Immature natural killer cell (primary cell): ENCODE measurements at regions not wholly inside any gene's neighbourhood (a gene's known extent, or its start where the extent isn't known, plus 50 kb on each side); places are given as distances from the start of the nearest gene placed in this dataset.

Experiments
- DNase-seq, 3 donors: peaks; one replicate each; pipeline ENCODE4 v3.0.0; 2022; ENCODE audit warnings: mixed read lengths in 1 of 3
- H3K27ac Mint-ChIP-seq, 6 donors: one replicate each; pipeline ENCODE4 v1.8.0; 2020; ENCODE audit warnings: mixed read lengths in 6 of 6, mild to moderate bottlenecking in 5 of 6, inconsistent platforms in 4 of 6, moderate library complexity in 3 of 6
- H3K27me3 Mint-ChIP-seq, 3 donors: one replicate each; pipeline ENCODE4 v1.8.0; 2020 to 2021; ENCODE audit warnings: low read depth in 3 of 3, mild to moderate bottlenecking in 3 of 3, mixed read lengths in 3 of 3, moderate library complexity in 3 of 3, inconsistent platforms in 1 of 3
- H3K36me3 Mint-ChIP-seq, 3 donors: one replicate each; pipeline ENCODE4 v1.8.0; 2020; ENCODE audit warnings: mixed read lengths in 3 of 3, inconsistent platforms in 2 of 3, mild to moderate bottlenecking in 2 of 3
- H3K4me1 Mint-ChIP-seq, 2 donors: one replicate each; pipeline ENCODE4 v1.8.0; 2020; ENCODE audit warnings: inconsistent platforms in 2 of 2, mild to moderate bottlenecking in 2 of 2, mixed read lengths in 2 of 2, moderate library complexity in 1 of 2
- H3K4me3 Mint-ChIP-seq, 5 donors: one replicate each; pipeline ENCODE4 v1.8.0; 2020; ENCODE audit warnings: mild to moderate bottlenecking in 5 of 5, mixed read lengths in 5 of 5, inconsistent platforms in 3 of 5, moderate library complexity in 3 of 5
- H3K9me3 Mint-ChIP-seq, 6 donors: one replicate each; pipeline ENCODE4 v1.8.0; 2020; ENCODE audit warnings: mild to moderate bottlenecking in 6 of 6, mixed read lengths in 6 of 6, inconsistent platforms in 4 of 6, moderate library complexity in 3 of 6

DNA sequence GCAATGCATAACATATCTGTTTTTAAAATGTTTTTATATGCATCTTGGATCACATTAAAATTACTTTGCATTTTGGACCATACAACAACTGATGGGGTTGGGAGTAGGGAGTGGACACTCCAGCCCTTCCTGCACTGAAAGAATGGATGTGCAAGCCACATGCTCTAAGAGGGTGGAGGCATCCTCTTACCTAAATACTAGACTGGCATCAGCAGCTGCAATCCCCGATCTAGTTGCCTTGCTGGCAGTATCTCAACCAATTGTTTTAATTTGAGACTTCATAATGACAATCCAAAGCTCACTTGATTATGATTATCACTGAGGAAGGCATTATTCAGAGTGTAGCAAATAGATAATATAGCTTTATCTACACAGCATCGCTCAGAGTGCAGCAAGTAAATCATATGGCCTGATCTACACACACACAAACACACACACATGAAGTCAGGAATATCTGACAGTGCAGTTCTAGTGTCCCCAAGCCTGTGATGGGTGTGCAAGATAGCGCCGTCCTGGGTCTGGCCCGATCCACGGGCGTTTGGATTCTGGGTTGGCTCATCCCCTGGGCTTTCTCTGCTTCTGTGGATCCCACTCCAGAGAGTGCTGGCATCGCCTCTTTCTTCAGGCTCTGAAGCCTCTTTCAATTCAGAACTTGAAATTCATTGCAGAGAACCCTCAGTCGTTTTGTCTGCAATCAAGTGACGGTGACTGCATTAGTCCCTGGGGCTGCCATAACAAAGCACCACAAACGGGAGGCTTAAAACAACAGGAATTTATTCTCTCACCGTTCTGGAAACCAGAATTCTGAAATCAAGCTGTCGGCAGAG, 181.3 kb downstream of the ETS2 start:
- no peak for DNase-seq
- peaks cover 0 to 2% (median 0%) of the 10 kb centered on the region in 6 donors for H3K9me3 Mint-ChIP-seq
- H3K36me3 Mint-ChIP-seq = no peaks in the 10 kb centered on the region
- H3K27me3 Mint-ChIP-seq = peaks cover 2 to 19% (median 19%) of the 10 kb centered on the region in 3 donors
- peaks cover 3 to 12% of the 10 kb centered on the region in 2 donors for H3K4me1 Mint-ChIP-seq
- no peak overlapping the region for H3K4me3 Mint-ChIP-seq
- H3K27ac Mint-ChIP-seq = no peak overlapping the region

DNA sequence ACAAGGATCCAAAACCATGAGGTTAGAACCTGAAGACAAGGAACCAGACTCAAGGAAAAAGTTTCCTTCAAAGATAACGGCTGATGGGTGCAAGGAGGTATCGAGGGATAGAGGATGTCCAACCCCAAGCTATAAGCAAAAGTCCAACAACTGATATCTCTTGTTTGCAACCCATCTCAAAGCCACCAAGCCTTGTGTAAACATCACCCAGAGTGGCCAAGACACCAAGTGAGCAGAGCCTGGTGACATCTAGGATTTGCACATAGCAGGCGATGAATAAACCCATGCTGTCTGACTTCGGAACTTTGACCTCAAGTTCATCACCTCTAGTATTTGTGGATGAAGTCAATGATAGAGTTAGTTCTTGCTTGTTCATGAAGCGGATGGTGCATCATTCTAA, 180.7 kb downstream of the ETS2 start:
- no peaks in the 10 kb centered on the region for H3K36me3 Mint-ChIP-seq
- H3K27ac Mint-ChIP-seq = no peak overlapping the region
- H3K4me3 Mint-ChIP-seq = no peak overlapping the region
- no peak for DNase-seq
- H3K4me1 Mint-ChIP-seq = peaks cover 3 to 12% of the 10 kb centered on the region in 2 donors
- peaks cover 2 to 24% (median 18%) of the 10 kb centered on the region in 3 donors for H3K27me3 Mint-ChIP-seq
- peaks cover 0 to 2% (median 0%) of the 10 kb centered on the region in 6 donors for H3K9me3 Mint-ChIP-seq

GRCh38 chr21:38985568-38986378, 180.0 kb downstream of the ETS2 start:
- Mint-ChIP-seq H3K27ac (no peak overlapping the region), H3K27me3 (peaks cover 2 to 27% (median 18%) of the 10 kb centered on the region in 3 donors), H3K4me3 (peak overlapping the region in 1 of 5 donors; percentile 5), H3K4me1 (peaks cover 3 to 12% of the 10 kb centered on the region in 2 donors), H3K36me3 (no peaks in the 10 kb centered on the region), H3K9me3 (peaks cover 0 to 2% (median 0%) of the 10 kb centered on the region in 6 donors)
- DNase-seq = no peak

DNA sequence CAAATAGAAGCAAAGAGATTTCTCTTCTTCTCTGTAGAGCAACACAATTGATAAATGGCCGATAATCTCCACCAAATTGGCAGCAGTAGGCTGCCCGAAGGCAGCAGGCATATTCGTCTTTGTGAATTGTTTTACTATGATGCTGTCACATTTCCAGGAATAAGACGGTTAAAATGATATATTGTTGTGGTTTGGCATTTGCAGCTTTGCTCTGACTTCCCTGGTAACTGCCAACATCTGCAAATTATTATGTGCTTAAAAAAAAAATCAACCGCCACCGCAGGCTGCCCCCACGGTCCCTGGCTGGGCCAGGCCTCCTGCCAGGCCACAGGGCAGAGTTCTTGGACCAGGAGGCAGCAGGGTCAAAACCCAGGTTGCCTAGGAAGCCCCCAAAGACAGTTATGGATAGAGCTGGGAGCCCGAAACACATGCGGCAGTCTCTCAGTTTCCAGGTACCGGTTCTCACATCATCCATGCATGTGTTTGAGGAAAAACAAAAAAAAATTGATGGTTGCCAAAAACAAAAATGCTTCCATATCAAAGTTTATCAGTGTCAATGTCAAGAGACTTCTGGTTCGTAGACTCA, 179.3 kb downstream of the ETS2 start:
- Mint-ChIP-seq H3K36me3 (no peaks in the 10 kb centered on the region), H3K4me1 (peaks cover 3 to 12% of the 10 kb centered on the region in 2 donors), H3K4me3 (peak overlapping the region in 1 of 5 donors; percentile 5), H3K27ac (no peak overlapping the region), H3K27me3 (peaks cover 4 to 30% (median 17%) of the 10 kb centered on the region in 3 donors), H3K9me3 (peaks cover 0 to 2% (median 0%) of the 10 kb centered on the region in 6 donors)
- no peak for DNase-seq

- Mint-ChIP-seq H3K27me3 (peaks cover 7 to 30% (median 14%) of the 10 kb centered on the region in 3 donors), H3K27ac (no peak overlapping the region), H3K4me1 (peaks cover 3 to 12% of the 10 kb centered on the region in 2 donors), H3K9me3 (peaks cover 0 to 2% (median 0%) of the 10 kb centered on the region in 6 donors), H3K36me3 (no peaks in the 10 kb centered on the region), H3K4me3 (no peak overlapping the region)
- DNase-seq = no peak
These were observed 178.8 kb downstream of the ETS2 start for GRCh38 chr21:38984568-38984967.

GRCh38 chr21:38983560-38983959, 177.8 kb downstream of the ETS2 start:
- no peak overlapping the region for H3K27ac Mint-ChIP-seq
- H3K4me1 Mint-ChIP-seq = peaks cover 3 to 12% of the 10 kb centered on the region in 2 donors
- peaks cover 11 to 23% (median 16%) of the 10 kb centered on the region in 3 donors for H3K27me3 Mint-ChIP-seq

DNA sequence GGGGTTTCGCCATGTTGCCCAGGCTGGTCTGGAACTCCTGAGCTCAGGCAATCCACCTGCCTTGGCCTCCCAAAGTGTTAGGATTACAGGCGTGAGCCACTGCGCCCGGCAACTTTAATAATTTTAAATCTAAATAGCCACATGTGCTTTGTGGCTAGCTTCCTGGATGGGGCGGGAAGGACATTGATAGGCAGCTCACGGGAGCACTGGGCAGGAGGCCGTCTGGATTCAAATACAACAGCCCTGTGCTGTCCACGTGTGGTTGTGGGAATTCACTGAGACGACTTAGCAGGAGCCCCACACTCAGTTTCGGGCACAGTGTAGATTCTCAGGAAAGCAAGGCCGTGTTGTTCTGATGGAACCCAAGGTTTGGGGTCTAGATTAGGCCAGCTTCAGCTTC, 177.1 kb downstream of the ETS2 start:
- peaks cover 3 to 12% of the 10 kb centered on the region in 2 donors for H3K4me1 Mint-ChIP-seq
- DNase-seq = no peak
- peaks cover 0 to 2% (median 0%) of the 10 kb centered on the region in 6 donors for H3K9me3 Mint-ChIP-seq
- no peak overlapping the region for H3K27ac Mint-ChIP-seq
- peaks cover 11 to 23% (median 13%) of the 10 kb centered on the region in 3 donors for H3K27me3 Mint-ChIP-seq
- no peak overlapping the region for H3K4me3 Mint-ChIP-seq
- no peaks in the 10 kb centered on the region for H3K36me3 Mint-ChIP-seq

More at GRCh38 chr21:38983560-38983959, 177.8 kb downstream of the ETS2 start:
- no peak for DNase-seq
- no peak overlapping the region for H3K4me3 Mint-ChIP-seq
- H3K36me3 Mint-ChIP-seq = no peaks in the 10 kb centered on the region
- H3K9me3 Mint-ChIP-seq = peaks cover 0 to 2% (median 0%) of the 10 kb centered on the region in 6 donors

DNA sequence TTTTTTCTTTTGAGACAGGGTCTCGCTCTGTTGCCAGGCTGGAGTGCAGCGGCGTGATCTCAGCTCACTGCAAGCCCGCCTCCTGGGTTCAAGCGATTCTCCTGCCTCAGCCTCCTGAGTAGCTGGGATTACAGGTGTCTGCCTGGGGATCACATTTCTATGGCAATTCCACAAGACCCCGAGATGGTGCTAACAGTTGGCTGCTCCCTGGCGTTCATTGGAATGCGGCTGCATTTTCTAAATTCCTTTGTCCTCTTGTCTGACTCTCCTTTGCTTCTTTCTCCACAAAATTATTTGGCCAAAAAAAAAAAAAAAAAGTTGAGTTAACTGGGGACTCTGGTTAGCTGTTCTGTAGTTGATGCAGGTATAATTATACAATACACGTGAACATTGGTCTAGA, 176.4 kb downstream of the ETS2 start:
- H3K36me3 Mint-ChIP-seq = no peaks in the 10 kb centered on the region
- H3K27ac Mint-ChIP-seq = no peak overlapping the region
- peaks cover 0 to 2% (median 0%) of the 10 kb centered on the region in 6 donors for H3K9me3 Mint-ChIP-seq
- peaks cover 3 to 12% of the 10 kb centered on the region in 2 donors for H3K4me1 Mint-ChIP-seq
- peaks cover 11 to 23% (median 11%) of the 10 kb centered on the region in 3 donors for H3K27me3 Mint-ChIP-seq
- no peak for DNase-seq
- H3K4me3 Mint-ChIP-seq = no peak overlapping the region

DNA sequence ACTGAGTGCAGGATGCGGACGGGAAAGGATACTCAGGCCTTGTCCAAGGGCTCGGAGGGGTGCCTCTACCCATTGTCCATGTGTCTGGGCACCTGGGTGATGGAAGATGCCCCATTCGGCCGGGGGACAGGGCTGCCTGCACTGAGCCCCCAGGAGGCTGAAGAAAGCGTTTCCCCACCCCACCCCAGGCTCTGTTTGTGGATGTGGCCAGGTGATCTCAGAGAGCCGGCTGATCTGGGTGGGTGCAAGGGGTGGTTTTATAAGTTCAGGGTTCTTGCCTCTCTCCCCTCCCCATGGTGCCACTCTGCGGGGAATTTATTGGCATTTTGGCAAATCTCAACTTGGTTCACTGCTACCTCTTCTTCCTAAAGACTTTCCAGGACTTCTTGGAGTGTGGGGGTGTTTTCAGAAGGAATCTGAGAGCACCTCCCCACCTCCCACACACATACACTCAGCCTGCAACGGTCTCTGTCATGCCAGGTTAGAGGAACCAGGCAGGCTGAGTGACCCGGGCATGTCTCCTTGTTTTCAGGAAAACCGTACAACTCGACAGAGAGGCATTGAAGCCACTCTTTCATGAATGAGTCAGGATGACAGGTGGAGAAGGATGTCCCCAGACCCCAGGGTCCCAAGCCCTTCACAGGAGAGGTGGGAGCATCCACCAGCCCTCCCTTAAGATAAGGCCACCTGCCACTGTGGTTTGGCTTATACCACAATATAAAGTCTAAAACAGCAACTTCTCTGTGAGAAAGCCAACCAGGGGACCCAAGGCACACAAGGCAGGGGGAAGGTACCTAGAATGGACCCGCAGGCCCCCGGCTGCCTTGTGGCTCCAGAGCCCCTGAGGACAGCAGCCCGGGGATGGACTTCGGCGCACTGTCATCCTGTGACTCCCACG, 174.9 kb downstream of the ETS2 start:
- Mint-ChIP-seq H3K27ac (no peak overlapping the region), H3K9me3 (no peaks in the 10 kb centered on the region), H3K4me1 (peaks cover 3 to 11% of the 10 kb centered on the region in 2 donors), H3K4me3 (no peak overlapping the region), H3K27me3 (peaks cover 6 to 23% (median 11%) of the 10 kb centered on the region in 3 donors), H3K36me3 (no peaks in the 10 kb centered on the region)
- DNase-seq = no peak

DNA sequence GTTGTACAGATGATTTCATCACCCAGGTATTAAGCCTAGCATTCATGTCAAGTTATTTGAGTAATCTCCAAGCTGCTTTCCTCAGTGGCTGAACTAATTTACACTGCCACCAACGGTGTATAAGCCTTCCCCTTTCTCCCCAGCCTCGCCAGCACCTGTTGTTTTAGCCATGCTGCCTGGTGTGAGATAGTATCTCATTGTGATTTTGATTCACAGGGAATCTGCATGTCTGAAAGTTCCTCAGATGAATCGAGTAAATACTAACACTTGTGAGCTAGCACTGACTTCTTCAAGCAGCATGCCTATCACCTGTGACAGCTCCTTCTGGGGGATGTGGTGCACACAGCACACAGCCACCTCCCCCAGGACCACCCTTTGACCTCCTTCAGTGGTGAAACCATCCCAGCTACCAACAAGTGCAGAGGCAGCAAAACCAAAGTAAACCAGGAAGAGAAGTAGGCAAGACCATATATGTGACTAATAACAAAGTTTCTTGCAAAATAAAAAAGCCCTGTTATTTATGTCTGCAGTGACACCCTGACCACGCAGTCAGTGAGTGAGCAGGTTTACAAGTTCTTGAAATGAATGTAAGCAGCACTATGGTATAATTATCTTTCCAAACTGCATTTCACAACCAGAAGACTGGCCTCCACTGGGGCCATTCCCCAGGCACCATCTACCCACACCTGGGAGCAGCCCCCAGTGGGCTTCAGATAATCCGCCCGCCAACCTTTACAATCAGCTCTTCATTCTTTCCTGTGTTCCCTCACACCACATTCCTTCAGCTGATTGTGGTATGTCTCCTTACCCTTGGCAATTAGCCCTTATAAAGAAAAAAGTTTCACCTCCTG, 173.8 kb downstream of the ETS2 start:
- no peaks in the 10 kb centered on the region for H3K36me3 Mint-ChIP-seq
- no peaks in the 10 kb centered on the region for H3K4me1 Mint-ChIP-seq
- H3K9me3 Mint-ChIP-seq = no peaks in the 10 kb centered on the region
- H3K27ac Mint-ChIP-seq = no peak overlapping the region
- no peak overlapping the region for H3K4me3 Mint-ChIP-seq
- no peak for DNase-seq
- H3K27me3 Mint-ChIP-seq = peaks cover 7 to 14% (median 11%) of the 10 kb centered on the region in 3 donors

DNA sequence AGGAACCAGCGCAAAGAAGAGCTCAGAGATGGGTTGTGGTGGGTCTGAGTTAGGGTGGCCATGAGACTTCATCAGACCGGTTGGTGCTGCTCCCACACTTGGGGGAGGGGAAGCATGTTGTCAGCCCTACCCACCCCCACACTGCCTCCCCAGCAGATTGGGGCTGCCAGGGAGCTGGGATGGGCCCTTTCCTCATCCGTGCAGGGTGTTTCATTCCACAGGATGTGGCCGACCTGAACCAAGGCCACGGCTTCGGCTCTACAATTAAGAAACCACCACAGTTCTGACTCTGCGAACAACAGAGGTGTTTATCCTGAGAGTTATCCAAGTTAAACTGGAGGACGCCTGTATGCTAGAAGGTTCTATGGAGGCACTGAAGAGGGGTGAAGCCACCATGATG, 171.2 kb downstream of the ETS2 start:
- peaks cover 4 to 13% (median 11%) of the 10 kb centered on the region in 3 donors for H3K27me3 Mint-ChIP-seq
- H3K36me3 Mint-ChIP-seq = peaks cover 0 to 4% (median 0%) of the 10 kb centered on the region in 3 donors
- no peaks in the 10 kb centered on the region for H3K4me1 Mint-ChIP-seq
- no peak for DNase-seq
- H3K9me3 Mint-ChIP-seq = peaks cover 0 to under 1% (median 0%) of the 10 kb centered on the region in 6 donors
- no peak overlapping the region for H3K27ac Mint-ChIP-seq
- H3K4me3 Mint-ChIP-seq = no peak overlapping the region

- peaks cover 8 to 11% of the 10 kb centered on the region in 2 donors for H3K4me1 Mint-ChIP-seq
- H3K4me3 Mint-ChIP-seq = no peak overlapping the region
- peaks cover 0 to 2% (median 0%) of the 10 kb centered on the region in 6 donors for H3K9me3 Mint-ChIP-seq
- no peak overlapping the region for H3K27ac Mint-ChIP-seq
- peaks cover 0 to 4% (median 0%) of the 10 kb centered on the region in 3 donors for H3K36me3 Mint-ChIP-seq
- peaks cover 6 to 11% (median 8%) of the 10 kb centered on the region in 3 donors for H3K27me3 Mint-ChIP-seq
- DNase-seq = no peak
These were observed 167.8 kb downstream of the ETS2 start for GRCh38 chr21:38973552-38973951.
